Liver (tissue), 8 donors: ENCODE measurements at regions not wholly inside any gene's neighbourhood (a gene's known extent, or its start where the extent isn't known, plus 50 kb on each side); places are given as distances from the start of the nearest gene placed in this dataset.

Experiments used
- DNase-seq: peaks from one replicate; pipeline ENCODE4 v3.0.0-alpha.2; 2017; ENCODE audit warnings: low spot score
- H3K27ac ChIP-seq, 2 donors: one replicate each; pipeline ENCODE4 v1.7.0; 2013; ENCODE audit warnings: inconsistent platforms in 2 of 2, low read length in 2 of 2, control low read depth in 1 of 2, low read depth in 1 of 2, mild to moderate bottlenecking in 1 of 2
- H3K27me3 ChIP-seq, 4 donors: one replicate each; pipeline versions ENCODE4 v1.6.1 to v1.7.0; 2013; ENCODE audit warnings: low read length in 3 of 4, inconsistent platforms in 1 of 4, mild to moderate bottlenecking in 1 of 4, moderate library complexity in 1 of 4; ENCODE audit not compliant: control insufficient read depth in 4 of 4, insufficient read depth in 4 of 4
- H3K36me3 ChIP-seq, 4 donors: one replicate each; pipeline versions ENCODE4 v1.6.1 to v1.7.0; 2013; ENCODE audit warnings: low read length in 3 of 4, mild to moderate bottlenecking in 3 of 4, low read depth in 1 of 4, moderate library complexity in 1 of 4; ENCODE audit not compliant: control insufficient read depth in 4 of 4, insufficient read depth in 3 of 4
- H3K4me1 ChIP-seq, 4 donors: one replicate each; pipeline versions ENCODE4 v1.6.1 to v1.7.0; 2013; ENCODE audit warnings: low read length in 3 of 4, mild to moderate bottlenecking in 3 of 4, moderate library complexity in 1 of 4; ENCODE audit not compliant: control insufficient read depth in 4 of 4, insufficient read depth in 4 of 4
- H3K4me3 ChIP-seq, 3 donors: one replicate each; pipeline versions ENCODE4 v1.6.1 to v1.7.0; 2013; ENCODE audit warnings: low read length in 3 of 3, control low read depth in 1 of 3, low read depth in 1 of 3, mild to moderate bottlenecking in 1 of 3
- H3K9ac ChIP-seq, 2 donors: one replicate each; pipeline ENCODE4 v1.7.0; 2013; ENCODE audit warnings: low read length in 2 of 2, mild to moderate bottlenecking in 2 of 2, moderate library complexity in 2 of 2, control low read depth in 1 of 2, low read depth in 1 of 2
- H3K9me3 ChIP-seq, 4 donors: one replicate each; pipeline versions ENCODE4 v1.6.1 to v1.7.0; 2013; ENCODE audit warnings: low read length in 3 of 4; ENCODE audit not compliant: control insufficient read depth in 4 of 4
- CTCF ChIP-seq: fragments of 150-350 bp; IDR thresholded peaks from 2 replicates; pipeline ENCODE4 v1.5.1; 2017; ENCODE audit warnings: improper control_type of control experiment, low read depth, low read length; ENCODE audit not compliant: missing input control
- FOXA1 ChIP-seq: IDR thresholded peaks from 2 replicates; pipeline ENCODE4 v1.6.1; 2016; ENCODE audit warnings: antibody characterized with exemption
- FOXA2 ChIP-seq: IDR thresholded peaks from 2 replicates; pipeline ENCODE4 v1.6.1; 2016; ENCODE audit warnings: antibody characterized with exemption
- GABPA ChIP-seq, 2 donors: IDR thresholded peaks in 1 of 2; conservative IDR thresholded peaks in 1 of 2; 2 replicates each; pipeline ENCODE4 v1.6.1; 2016; ENCODE audit warnings: antibody characterized with exemption in 2 of 2, mild to moderate bottlenecking in 1 of 2, moderate library complexity in 1 of 2
- HNF4G ChIP-seq: IDR thresholded peaks from 2 replicates; pipeline ENCODE4 v1.6.1; 2016; ENCODE audit warnings: antibody characterized with exemption
- JUND ChIP-seq, 2 donors: IDR thresholded peaks; 2 replicates each; pipeline ENCODE4 v1.6.1; 2016; ENCODE audit warnings: antibody characterized with exemption in 2 of 2
- MAX ChIP-seq: IDR thresholded peaks from 2 replicates; pipeline ENCODE4 v1.6.1; 2016; ENCODE audit warnings: antibody characterized with exemption
- NR2F2 ChIP-seq: IDR thresholded peaks from 2 replicates; pipeline ENCODE4 v1.6.1; 2016; ENCODE audit warnings: antibody characterized with exemption
- RAD21 ChIP-seq, 2 donors: IDR thresholded peaks; 2 replicates each; pipeline ENCODE4 v1.6.1; 2016; ENCODE audit warnings: antibody characterized with exemption in 2 of 2, mild to moderate bottlenecking in 2 of 2
- REST ChIP-seq: IDR thresholded peaks from 2 replicates; pipeline ENCODE4 v1.6.1; 2016; ENCODE audit warnings: antibody characterized with exemption, mild to moderate bottlenecking
- RXRA ChIP-seq, 2 donors: IDR thresholded peaks; 2 replicates each; pipeline ENCODE4 v1.6.1; 2017 to 2018; ENCODE audit warnings: antibody characterized with exemption in 2 of 2, mild to moderate bottlenecking in 1 of 2
- SP1 ChIP-seq: IDR thresholded peaks from 2 replicates; pipeline ENCODE4 v1.6.1; 2018; ENCODE audit warnings: antibody characterized with exemption, mild to moderate bottlenecking
- TAF1 ChIP-seq: conservative IDR thresholded peaks from 2 replicates; pipeline ENCODE4 v1.6.1; 2016; ENCODE audit warnings: antibody characterized with exemption, mild to moderate bottlenecking
- YY1 ChIP-seq: IDR thresholded peaks from 2 replicates; pipeline ENCODE4 v1.6.1; 2016; ENCODE audit warnings: antibody characterized with exemption, mild to moderate bottlenecking
- WGBS: extraction: QIAGEN DNeasy Blood & Tissue Kit; methylation state at CpG from one replicate; pipeline ENCODE4 v1.1.7; 2013; 5-methylcytosine and 5-hydroxymethylcytosine counted together
- TF ChIP-seq, protein P1 (sequence below): IDR thresholded peaks from 2 replicates; pipeline ENCODE4 v1.6.1; 2016; ENCODE audit warnings: antibody characterized with exemption
- TF ChIP-seq, protein P2 (sequence below): IDR thresholded peaks from 2 replicates; pipeline ENCODE4 v1.6.1; 2016; ENCODE audit warnings: antibody characterized with exemption
- donor health status: healthy.
- donor health status: healthy.
- donor health status: healthy.
- donor health status: healthy.
- donor health status: healthy.

DNA sequence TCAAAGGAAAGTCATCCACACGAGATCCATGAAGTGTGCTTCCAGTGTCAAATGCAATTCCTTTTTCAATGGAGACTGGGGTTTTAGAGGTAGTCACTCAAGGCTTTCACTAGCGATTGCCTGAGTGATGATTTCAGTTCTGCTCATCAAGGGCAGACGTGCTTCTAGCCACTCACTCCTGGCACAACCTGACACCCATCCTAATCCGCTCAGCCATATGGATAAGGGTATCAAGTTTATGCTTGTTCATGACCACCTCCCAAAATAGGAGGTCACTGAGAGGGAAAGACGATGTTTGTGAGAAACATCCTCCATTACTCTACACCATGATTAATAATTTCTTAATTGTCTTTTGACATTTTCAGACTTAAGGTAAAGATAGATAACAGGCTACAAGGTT is 91.3 kb upstream of the HEY2 start:
- no peaks in the 10 kb centered on the region for H3K9me3 ChIP-seq
- H3K4me3 ChIP-seq, result no peak overlapping the region
- TF ChIP-seq YY1 (no peak), HNF4G (no peak), MAX (no peak), SP1 (no peak), TAF1 (no peak), RXRA (IDR thresholded peaks at IDR 0.05) (no peak), CTCF (no peak), REST (no peak), FOXA2 (no peak), FOXA1 (no peak)
- TF ChIP-seq, protein P1, sequence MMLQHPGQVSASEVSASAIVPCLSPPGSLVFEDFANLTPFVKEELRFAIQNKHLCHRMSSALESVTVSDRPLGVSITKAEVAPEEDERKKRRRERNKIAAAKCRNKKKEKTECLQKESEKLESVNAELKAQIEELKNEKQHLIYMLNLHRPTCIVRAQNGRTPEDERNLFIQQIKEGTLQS, result no peak
- TF ChIP-seq, protein P2, sequence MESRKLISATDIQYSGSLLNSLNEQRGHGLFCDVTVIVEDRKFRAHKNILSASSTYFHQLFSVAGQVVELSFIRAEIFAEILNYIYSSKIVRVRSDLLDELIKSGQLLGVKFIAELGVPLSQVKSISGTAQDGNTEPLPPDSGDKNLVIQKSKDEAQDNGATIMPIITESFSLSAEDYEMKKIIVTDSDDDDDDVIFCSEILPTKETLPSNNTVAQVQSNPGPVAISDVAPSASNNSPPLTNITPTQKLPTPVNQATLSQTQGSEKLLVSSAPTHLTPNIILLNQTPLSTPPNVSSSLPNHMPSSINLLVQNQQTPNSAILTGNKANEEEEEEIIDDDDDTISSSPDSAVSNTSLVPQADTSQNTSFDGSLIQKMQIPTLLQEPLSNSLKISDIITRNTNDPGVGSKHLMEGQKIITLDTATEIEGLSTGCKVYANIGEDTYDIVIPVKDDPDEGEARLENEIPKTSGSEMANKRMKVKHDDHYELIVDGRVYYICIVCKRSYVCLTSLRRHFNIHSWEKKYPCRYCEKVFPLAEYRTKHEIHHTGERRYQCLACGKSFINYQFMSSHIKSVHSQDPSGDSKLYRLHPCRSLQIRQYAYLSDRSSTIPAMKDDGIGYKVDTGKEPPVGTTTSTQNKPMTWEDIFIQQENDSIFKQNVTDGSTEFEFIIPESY, result no peak
- H3K4me1 ChIP-seq, result no peaks in the 10 kb centered on the region
- H3K27ac ChIP-seq, result no peak overlapping the region
- no peaks in the 10 kb centered on the region for H3K27me3 ChIP-seq
- 90% methylated on average over 5 of the region's 5 CpGs for WGBS
- no peak overlapping the region for H3K9ac ChIP-seq
- no peak for DNase-seq
- H3K36me3 ChIP-seq, result no peaks in the 10 kb centered on the region

- no peak overlapping the region for H3K9ac ChIP-seq
- no peak overlapping the region for H3K27ac ChIP-seq
- no peaks in the 10 kb centered on the region for H3K9me3 ChIP-seq
- H3K4me1 ChIP-seq, result no peaks in the 10 kb centered on the region
- no peaks in the 10 kb centered on the region for H3K27me3 ChIP-seq
- WGBS, result 78% methylated on average over 4 of the region's 4 CpGs
- TF ChIP-seq, protein P2, result no peak
- TF ChIP-seq HNF4G, result no peak
- TF ChIP-seq FOXA1, result no peak
- no peak for TF ChIP-seq RAD21 (IDR thresholded peaks at IDR 0.05)
- TF ChIP-seq JUND (IDR thresholded peaks at IDR 0.05), result no peak
- TF ChIP-seq, protein P1, result no peak
- no peak for TF ChIP-seq SP1
- no peak for TF ChIP-seq NR2F2
- no peak for TF ChIP-seq GABPA (IDR thresholded peaks at IDR 0.05 in 1 of 2, conservative IDR thresholded peaks at IDR 0.05 in 1 of 2)
- no peak for DNase-seq
- no peaks in the 10 kb centered on the region for H3K36me3 ChIP-seq
- no peak overlapping the region for H3K4me3 ChIP-seq
These were observed 90.5 kb upstream of the HEY2 start for GRCh38 chr6:125658759-125659431.
